Activated CD4-positive, alpha-beta T cell treated with anti-CD3 and anti-CD28 coated beads, Interleukin-10, Interleukin-2, amounts not matched to agents 100 ng/mL and 50 ng/mL, durations not matched to agents 16 hours and 8 hours (primary cell): ENCODE measurements at regions not wholly inside any gene's neighbourhood (a gene's known extent, or its start where the extent isn't known, plus 50 kb on each side); places are given as distances from the start of the nearest gene placed in this dataset.
A peak's percentile ranks its signal among the peaks of the same experiment; 100 is the strongest.
"Not testable (repeated sequence)": the region's sequence is repeated elsewhere in the genome, so short reads cannot be mapped to it uniquely, and the experiment has no call there.

Experiments used
- DNase-seq: peaks from one replicate; pipeline ENCODE4 v3.0.0-alpha.2; 2020

DNA sequence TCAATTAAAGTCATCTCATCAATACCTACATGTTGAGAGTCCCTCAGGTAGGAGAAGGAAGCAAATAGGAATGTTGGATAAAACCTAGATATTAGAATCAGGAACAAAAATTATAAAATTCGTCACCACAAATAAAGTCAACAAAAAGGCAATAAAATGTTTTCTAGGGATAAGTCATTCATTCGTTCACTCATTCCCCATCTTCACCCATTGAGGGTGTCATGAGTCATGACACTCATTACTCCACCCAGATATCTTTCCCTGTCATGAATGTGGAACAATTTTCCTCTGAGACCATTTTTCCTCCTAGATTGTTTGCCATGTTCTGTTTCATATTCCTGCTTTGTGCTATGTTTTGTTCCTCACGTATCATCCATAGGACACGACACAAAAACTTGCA, 50.9 kb upstream of the OLIG3 start:
- DNase-seq: no peak

DNA sequence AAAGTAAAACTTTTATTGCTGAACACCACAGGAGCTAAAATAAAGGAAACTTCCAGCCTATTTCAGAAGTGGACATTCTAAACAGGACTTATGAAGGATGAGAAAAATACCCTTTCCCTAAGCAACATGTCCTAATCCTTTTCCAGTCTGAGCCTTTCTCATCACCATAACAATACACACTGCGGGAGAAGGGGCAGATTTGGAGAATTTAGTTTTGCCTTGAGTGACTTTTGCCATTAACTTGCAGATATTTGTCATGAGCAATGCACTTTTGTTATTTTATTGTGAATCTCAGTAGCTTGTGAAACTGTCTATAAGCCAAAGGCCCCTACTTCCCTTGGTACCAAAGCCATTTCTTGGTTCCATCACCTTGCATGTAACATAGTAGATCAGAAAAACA, 53.0 kb upstream of the OLIG3 start:
- no peak for DNase-seq

DNA sequence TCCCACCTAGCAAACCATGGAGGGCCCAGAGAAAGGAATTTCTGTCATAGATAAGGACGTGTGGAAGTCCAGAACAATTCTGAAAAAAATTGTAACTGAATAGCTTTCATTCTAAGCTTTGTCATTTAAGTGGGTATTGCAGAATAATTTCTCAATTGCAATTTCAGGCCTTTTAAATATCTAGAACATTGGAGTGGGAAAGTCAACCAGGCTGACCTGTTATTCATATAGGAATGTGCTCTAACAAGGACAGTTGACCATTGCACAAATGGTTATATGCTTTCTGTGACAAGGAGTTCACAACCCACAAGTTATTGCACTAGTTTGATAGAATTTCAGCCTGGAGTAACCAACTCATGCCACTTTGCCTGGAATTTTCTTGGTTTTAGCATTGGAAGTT, 53.4 kb upstream of the OLIG3 start:
- DNase-seq: no peak

DNA sequence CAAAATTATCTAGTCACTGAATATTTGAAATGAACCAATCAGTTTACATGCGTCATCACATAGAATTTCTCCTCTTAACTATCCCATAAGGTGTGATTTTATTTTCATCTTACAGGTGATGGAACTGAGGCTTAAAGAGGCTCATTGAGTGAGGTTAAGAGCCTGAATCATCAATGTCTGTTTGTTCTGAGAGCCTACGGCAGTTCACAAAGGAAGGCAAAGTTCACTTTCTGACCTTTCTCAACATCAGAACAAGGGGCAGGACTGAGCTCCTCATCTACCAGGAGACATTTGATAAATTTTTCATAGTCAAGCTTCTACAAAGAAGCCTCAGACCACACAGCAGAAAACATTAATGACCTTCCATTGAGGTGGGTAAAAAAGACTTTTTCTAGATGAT, 54.9 kb upstream of the OLIG3 start:
- DNase-seq: no peak

DNA sequence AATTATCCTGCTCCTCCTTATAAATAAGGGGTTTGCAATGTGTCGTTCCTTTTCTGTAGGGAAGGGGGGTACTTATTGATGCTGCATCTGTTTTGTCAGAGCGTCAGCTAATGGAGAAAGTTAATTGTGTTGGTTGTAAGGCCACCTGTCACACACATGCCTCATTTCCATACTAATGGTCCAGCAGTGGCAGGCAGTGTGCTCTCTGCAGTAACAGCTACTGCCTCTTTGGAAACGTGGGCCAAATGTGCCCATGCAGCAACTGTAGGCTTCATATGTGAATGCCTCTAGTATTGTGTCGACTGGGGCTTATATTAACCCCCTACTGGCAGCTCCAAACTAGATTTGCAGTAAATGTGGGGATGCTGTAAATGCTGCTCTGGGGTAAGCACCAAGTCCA, 56.3 kb upstream of the OLIG3 start:
- no peak for DNase-seq

DNA sequence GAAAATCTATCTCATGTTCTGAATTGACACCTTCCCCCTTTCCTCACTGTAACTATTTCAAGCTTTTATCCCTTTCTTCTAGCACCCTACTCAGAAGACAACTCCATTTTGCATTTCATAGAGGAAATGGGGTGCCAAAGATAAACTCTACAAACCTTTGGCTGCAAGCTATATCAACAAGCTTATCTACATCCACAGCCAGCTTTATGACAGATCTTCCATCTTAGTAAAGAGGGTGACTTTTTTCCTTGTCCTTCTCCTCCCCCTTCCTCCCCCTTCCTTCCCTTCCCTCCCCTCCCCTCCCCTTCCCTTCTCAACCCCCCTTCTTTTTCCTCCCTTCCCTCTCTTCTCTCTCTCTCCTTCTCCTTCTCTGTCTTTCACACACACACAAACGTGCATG, 58.0 kb upstream of the OLIG3 start:
- no peak for DNase-seq

DNA sequence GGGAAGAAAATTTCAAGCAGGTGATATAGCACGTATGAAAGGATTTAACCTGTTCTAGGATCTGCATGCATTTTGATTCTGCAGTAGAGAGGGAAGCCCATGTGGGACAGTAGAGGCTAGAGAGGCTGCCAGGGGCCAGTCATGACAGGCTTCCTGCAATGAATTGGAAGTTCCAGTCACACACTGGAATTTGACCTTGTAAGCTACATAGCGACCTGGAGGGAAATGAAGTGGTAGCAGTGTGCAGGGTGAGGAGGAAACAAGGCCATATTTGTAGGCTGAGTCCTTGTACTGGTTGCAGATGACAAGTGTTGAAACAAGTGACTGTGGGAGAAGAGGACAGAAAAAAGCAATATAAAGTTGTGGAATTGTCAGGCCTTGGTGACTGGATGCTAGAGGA, 58.6 kb upstream of the OLIG3 start:
- DNase-seq: no peak

DNA sequence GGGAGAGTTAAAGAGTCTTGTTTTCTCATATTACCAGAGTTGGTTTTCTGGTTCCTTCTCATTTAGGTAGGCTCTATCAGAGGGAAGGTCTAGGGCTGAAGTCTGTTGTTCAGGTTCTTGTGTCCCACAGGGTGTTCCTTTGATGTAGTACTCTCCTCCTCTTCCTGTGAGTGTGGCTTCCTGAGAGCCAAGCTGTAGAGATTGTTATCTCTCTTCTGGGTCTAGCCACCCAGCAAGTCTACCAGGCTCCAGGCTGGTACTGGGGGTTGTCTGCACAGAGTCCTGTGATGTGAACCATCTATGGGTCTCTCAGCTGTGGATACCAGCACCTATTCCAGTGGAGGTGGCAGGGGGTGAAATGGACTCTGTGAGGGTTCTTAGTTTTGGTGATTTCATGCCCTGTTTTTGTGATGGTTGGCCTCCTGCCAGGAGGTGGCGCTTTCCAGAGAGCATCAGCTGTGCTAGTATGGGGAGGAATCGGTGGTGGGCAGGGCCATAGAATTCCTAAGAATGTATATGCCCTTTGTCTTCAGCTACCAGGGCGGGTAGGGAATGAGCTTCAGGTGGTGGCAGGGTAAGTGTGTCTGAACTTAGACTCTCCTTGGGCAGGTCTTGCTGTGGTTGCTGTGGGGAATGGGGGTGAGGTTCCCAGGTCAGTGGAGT, 65.5 kb upstream of the OLIG3 start:
- DNase-seq: peak; percentile 36

DNA sequence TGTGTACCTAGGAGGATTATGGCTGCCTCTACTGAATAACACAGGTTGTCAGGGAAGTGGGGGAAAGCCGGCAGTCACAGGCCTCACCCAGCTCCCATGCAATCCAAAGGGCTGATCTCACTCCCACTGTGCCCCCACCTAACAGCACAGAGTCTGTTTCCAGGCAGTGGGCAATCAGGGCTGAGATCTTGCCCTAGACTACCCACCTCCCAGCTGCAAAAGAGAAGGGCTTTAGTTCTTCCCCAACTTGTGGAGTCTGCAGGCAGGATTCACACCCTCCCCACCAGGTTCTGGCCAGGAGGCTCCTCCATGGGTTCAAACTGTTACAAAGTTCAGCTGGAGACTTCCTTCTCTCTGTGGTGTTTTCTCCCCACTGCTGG, 66.0 kb upstream of the OLIG3 start:
- no peak for DNase-seq

DNA sequence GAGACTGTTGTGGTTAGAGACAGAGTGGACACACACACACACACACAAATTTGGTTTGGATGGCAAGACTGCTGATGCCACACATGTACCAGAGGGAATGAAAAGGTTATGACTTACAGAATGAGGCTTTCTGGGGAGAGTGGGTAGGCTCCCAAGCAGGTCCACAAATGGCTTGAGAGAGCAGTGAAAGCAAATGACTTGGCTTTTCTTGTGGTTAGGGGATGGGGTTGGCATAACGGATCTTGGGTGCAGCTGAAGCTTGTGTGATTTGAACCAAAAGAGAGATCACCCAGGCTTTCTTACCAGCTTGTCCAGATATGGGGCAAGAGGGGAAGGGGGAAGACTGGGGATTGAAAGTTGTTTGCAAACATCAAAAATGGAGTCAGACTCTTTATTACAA, 73.9 kb upstream of the OLIG3 start:
- DNase-seq: no peak

DNA sequence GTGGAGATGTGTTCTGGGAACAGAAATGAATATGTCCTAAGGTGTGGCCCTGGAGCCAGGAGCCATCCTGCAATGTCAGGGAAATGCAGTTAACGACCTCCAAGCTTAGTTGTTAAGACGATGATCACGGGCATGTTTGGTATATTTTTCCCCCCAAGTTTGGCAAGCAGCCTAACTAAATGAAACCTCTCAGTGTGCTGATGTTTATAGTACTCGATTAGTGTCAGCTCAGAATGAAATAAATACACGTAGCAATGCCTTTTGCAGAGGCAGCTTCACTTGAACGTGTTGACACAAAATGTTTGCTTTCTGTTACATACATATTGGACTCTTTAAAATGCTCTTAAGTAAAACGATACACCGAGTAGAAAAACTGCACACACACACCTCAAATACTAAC, 76.2 kb upstream of the OLIG3 start:
- DNase-seq: no peak

DNA sequence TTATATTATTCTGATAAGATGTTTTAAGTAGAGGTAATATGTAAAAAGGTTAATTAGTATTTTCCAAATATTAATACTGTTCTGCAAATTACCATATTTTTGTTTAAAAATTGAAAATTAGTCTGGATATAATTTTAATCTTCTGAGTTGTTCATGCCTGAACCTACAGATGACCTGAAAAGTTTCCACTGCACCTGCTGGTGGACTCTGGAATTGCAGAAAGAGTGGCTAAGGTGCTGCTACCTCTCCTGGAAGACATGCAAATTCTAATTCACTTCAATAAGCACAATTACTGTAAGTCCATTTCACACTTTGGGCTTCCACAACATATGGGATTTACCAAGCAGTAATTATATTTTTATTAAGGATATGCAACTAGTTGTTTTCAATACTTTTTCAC, 77.7 kb upstream of the OLIG3 start:
- peak; percentile 58 for DNase-seq

DNA sequence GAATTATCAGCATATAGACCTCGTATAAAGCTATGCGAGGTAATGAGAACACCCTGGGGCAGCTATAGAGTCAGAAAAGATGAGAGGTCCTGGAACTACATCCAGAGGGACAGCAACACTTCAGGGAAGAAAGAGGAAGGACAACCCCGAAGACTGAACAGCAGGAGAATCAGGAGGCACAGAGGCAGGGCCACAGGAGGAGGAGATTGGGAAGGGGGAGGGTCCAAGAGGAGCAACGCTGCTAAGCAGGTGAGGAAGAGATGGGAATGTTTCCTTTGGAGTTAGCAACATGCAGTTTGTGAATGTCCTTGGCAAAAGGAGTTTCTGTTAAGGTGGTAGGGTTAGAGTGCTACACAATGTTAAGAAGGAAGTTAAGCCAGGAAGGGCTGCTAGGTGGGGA, 79.5 kb upstream of the OLIG3 start:
- DNase-seq: no peak

DNA sequence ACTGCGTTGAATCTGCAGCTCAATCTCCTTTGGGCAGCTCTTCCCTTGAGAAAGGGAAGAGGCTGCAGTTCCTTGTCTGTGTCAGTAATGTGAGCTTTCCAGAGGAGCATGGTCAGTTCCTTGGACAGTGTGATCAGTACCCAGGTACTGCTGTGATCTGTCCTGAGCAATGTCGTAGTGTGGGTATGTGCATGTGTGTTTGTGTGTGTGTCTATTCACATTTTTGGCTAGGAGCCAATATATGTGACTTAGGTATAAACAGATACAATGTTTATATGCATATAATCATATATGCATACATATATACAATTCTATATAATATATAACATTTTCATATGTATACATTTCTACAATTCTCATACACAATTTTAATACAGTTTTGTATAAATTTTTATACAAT, 85.4 kb upstream of the OLIG3 start:
- no peak for DNase-seq

DNA sequence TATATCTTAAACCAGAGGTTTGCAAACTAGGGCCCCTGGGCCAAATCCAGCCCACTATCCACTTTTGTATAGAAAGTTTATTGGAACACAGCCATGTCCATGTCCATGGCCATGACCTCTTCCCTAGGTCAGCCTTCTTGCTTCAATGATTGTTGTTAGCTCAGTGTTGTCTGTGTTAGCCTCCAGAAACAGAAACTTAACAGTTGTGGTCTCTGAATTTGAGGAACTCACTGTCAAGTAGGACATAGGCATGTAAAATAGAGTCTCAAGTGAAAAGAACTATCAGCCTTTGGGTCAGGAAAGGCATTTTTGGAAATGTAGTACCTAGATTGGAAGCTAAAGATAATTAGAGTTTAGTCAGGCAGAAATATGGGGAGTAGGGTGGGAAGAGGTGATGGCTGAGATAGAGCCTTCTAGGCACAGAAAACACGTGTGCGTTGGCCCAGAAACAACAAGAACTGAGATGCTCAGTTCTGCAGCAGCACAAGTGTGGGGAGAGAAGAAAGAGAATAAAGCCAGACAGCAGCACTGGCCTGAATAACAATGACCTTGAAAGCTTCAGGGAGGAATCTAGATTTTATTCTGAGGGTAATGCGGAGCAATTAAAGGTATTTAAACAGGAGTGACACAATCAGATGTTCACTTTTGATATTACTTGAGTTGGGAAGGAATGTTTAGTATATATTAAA, 87.0 kb upstream of the OLIG3 start:
- no peak for DNase-seq

DNA sequence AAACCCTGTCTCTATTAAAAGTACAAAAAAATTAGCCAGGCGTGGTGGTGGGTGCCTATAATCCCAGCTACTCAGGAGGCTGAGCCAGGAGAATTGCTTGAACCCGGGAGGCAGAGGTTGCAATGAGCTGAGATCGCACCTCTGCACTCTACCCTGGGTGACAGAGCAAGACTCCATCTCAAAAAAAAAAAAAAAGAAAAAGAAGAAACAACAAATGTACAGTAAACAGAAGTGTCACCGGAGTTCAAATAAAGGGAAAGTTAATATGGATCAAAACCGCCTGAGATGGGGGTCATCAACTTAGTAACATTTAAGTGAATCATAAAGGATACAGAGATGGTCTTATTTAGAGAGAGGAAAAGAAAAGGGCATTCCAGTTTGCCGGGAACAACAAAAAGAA, 89.3 kb upstream of the OLIG3 start:
- DNase-seq: not testable (repeated sequence)

DNA sequence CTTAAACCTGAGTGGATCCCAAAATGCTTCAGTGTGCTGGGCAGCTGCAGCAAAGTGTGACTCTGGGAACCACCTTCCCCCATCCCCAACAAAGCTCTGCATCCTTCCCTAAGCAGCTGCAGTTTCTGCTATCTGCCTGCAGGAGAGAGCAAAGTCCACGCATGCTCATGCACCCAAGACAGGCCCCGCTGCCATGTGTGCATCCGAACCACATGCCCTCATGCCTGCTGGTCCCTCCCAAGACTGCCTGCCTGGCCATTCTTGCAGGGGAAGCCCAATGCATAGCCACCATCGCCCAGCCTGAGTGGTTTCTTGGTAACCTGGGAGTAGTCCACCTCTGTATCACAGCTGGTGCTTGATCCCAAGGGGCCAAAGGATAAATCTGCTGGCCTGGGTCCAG, 94.3 kb upstream of the OLIG3 start:
- DNase-seq: no peak

DNA sequence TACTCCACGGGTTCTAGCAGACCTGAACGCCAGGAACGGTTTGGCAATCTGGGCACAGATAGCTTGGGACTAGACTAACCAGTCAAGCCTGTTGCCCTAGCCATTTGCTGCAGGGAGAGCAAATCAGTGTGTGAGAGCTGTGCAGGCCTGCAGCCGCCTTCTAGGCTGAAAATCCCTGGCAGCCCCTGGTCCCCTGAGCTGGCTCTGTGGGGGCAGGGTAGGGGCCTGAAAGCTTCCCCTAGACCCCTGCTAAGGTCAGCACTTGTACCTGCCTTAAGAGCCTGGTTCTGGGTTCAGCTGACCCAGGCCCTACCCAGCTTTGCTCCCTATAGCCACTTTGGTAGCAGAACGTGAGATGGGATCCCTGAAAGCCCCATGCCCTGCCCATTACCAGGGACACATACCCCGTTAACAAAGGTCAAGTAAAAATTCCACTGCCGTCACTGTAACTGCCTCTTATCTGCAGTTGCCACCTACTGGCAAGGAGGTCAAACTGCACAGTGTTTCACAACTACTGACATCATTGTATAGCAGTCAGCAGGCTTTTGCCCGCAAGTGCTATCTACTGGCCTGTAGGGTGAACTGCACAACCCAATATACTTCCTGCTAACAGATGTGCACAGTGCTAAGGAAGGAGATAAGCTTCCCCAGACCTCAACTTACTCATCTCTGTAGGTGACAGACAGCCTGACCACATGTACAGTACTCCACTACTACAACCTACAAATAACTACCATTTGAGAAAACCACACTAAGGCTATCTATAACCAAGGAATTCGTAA, 95.1 kb upstream of the OLIG3 start:
- peak; percentile 89 for DNase-seq

DNA sequence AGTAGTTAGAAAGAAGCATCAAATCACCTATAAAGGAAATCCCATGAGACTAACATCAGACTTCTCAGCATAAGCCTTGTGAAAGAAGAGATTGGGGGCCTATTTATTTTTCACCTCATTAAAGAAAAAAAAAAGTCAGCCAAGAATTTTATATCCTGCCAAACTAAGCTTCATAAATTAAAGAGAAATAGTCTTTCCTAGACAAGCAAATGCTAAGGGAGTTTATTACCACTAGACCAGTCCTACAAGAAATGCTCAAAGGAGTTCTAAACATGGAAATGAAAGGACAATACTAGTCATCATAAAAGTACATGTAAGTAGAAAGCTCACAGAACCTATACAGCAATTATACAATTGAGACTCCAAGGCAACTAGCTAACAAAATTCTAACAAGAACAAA, 96.5 kb upstream of the OLIG3 start:
- DNase-seq: no peak

DNA sequence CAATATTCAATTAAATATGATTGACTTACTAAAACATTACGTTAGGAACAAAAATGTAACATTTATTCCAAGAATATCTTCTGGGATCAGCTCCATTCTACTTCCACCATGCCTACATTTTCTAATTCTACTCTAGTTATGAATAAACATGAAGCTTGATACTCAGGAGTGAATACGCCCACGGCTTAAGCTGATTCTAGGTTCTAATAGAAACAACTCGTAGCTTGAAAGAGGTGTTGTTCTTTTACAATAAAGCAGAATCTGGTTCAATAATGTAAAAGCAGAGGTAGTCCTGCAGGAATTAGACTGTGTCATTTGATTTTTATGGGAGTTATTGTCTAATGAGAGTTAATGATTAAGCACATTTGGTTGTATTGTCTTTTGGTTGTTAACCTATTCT, 107.3 kb upstream of the OLIG3 start:
- no peak for DNase-seq

DNA sequence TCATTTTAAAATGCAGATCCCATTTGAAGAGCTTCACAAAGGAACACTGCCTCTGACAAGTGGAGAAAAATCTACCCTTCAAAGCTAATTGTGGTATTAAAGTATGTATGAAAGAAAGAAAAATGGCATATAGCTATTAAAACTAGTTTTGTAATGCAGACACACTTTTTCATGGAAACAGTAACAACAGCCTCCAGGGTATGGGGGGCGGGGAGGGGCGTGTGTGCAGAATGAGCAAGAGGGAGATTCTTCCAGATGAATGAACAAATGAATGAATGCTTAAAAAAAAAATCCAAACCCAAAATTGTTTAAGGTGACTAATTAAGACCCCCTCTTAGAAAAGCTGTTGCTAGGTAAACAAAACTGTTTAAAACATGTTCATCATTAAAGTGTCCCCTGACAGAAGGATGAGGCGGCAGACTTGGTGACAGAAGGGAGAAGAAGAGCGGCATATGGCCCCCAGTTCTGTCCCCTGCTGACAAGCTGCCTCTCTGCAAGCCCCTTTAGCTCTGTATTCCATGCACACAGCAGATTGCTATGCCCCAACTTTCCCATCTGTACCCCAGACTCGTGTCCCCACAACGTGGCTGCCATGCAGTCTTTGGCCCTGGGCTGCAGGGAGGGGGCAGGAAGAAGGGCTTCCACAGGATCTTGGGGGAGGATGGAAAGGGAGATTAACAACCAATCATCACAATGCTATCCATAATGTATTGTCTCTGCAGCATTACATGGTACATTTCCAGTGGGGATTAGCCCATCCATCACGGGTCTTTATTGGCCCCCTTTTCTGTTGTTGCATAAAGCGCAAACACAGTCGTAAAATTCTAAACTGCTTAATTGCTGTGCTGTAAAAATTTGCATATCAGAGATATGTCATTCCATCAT, 108.4 kb upstream of the OLIG3 start:
- DNase-seq: no peak

DNA sequence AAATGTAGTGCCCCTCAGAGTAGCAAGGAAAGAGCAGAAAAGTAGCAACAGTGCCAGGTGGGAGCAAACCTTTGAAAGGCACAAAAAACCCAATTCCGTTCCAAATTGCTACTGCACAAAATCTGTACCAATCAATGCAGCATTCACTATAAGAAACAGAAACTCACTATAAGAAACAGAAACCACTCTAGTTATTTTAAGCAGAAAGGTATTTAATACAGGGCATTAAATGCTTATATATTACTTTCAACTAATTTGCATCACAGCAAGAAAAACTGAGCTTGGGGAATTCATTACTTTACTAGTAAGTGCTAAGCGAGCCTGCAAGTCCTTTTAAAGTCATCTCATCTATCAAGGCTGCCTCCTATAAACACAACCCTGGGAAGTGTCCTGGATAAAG, 116.5 kb upstream of the OLIG3 start:
- DNase-seq: no peak

DNA sequence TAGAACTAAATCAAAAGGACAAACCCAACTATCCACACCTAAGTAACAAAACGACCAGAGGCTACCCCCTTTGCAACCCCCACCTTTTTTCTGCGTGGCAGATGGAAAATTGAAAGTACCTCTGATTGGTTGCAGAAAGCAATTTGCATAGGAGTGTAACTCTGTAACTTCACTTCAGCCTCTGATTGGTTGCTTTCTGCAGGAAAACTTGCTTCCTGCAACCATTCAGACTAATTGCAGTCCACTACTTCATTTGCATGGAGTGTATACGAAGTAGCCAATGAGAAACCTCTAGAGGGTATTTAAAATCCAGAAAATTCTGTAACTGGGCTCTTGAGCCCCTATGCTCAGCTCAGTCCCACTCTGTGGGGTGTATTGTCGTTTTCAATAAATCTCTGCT, 129.1 kb upstream of the OLIG3 start:
- no peak for DNase-seq
